GM21717 (cell line): ENCODE measurements at regions not wholly inside any gene's neighbourhood (a gene's known extent, or its start where the extent isn't known, plus 50 kb on each side); places are given as distances from the start of the nearest gene placed in this dataset.
"Not testable (repeated sequence)": the region's sequence is repeated elsewhere in the genome, so short reads cannot be mapped to it uniquely, and the experiment has no call there.

Source experiments
- ATAC-seq: cut with Tn5 transposase; IDR thresholded peaks from one replicate; pipeline ENCODE4 v1.9.1; 2021; ENCODE audit warnings: mild to moderate bottlenecking, moderate library complexity; ENCODE audit not compliant: unreplicated experiment

GRCh38 chr21:15301014-15301413 lies 236.2 kb upstream of the NRIP1 start:
- ATAC-seq, result no peak

- no peak for ATAC-seq
Observed at GRCh38 chr21:15301736-15302135, 236.9 kb upstream of the NRIP1 start.

GRCh38 chr21:15306271-15306670 lies 241.5 kb upstream of the NRIP1 start:
- ATAC-seq, result no peak

- ATAC-seq, result no peak
Observed at GRCh38 chr21:15308333-15308732, 243.5 kb upstream of the NRIP1 start.

GRCh38 chr21:15309022-15309590 lies 244.3 kb upstream of the NRIP1 start:
- no peak for ATAC-seq

- no peak for ATAC-seq
Observed at GRCh38 chr21:15309721-15310120, 244.9 kb upstream of the NRIP1 start.

- no peak for ATAC-seq
Observed at GRCh38 chr21:15311510-15311909, 246.7 kb upstream of the NRIP1 start.

- ATAC-seq, result not testable (repeated sequence)
Observed at GRCh38 chr21:15317034-15317433, 252.2 kb upstream of the NRIP1 start.

GRCh38 chr21:15319727-15320126 lies 254.9 kb upstream of the NRIP1 start:
- ATAC-seq, result no peak

GRCh38 chr21:15324542-15324941 lies 259.7 kb upstream of the NRIP1 start:
- ATAC-seq, result no peak

GRCh38 chr21:15326032-15326867 lies 261.4 kb upstream of the NRIP1 start:
- no peak for ATAC-seq

GRCh38 chr21:15327637-15328265 lies 263.0 kb upstream of the NRIP1 start:
- no peak for ATAC-seq

GRCh38 chr21:15329191-15329590 lies 264.4 kb upstream of the NRIP1 start:
- no peak for ATAC-seq

GRCh38 chr21:15330872-15331271 lies 266.1 kb upstream of the NRIP1 start:
- no peak for ATAC-seq

- no peak for ATAC-seq
Observed at GRCh38 chr21:15332572-15332971, 267.8 kb upstream of the NRIP1 start.

- ATAC-seq, result no peak
Observed at GRCh38 chr21:15333136-15333710, 268.4 kb upstream of the NRIP1 start.

- ATAC-seq, result no peak
Observed at GRCh38 chr21:15333951-15334350, 269.2 kb upstream of the NRIP1 start.

- no peak for ATAC-seq
Observed at GRCh38 chr21:15343066-15343465, 278.3 kb upstream of the NRIP1 start.

GRCh38 chr21:15352009-15352408 lies 287.2 kb upstream of the NRIP1 start:
- no peak for ATAC-seq

- no peak for ATAC-seq
Observed at GRCh38 chr21:15353546-15353945, 288.7 kb upstream of the NRIP1 start.

GRCh38 chr21:15354516-15354915 lies 289.7 kb upstream of the NRIP1 start:
- ATAC-seq, result no peak

GRCh38 chr21:15355066-15355465 lies 290.3 kb upstream of the NRIP1 start:
- no peak for ATAC-seq
